A204.1 (cell line): ENCODE measurements at regions not wholly inside any gene's neighbourhood (a gene's known extent, or its start where the extent isn't known, plus 50 kb on each side); places are given as distances from the start of the nearest gene placed in this dataset.

Experiments used
- FAIRE-seq: peaks from 2 replicates; lab custom pipeline; 2012; peaks lifted over from hg19 to GRCh38; lab: Jason Lieb, UNC

- FAIRE-seq: no peak
These were observed 193.2 kb upstream of the KIF2A start for GRCh38 chr5:62112689-62113228.

GRCh38 chr5:62115014-62115413, 191.0 kb upstream of the KIF2A start:
- FAIRE-seq: no peak

- FAIRE-seq: no peak
These were observed 181.7 kb upstream of the KIF2A start for GRCh38 chr5:62124266-62124665.

GRCh38 chr5:62126090-62126489, 179.9 kb upstream of the KIF2A start:
- FAIRE-seq: no peak

GRCh38 chr5:62127098-62127736, 178.8 kb upstream of the KIF2A start:
- FAIRE-seq: no peak

- FAIRE-seq: no peak
These were observed 175.9 kb upstream of the KIF2A start for GRCh38 chr5:62130107-62130506.

GRCh38 chr5:62132276-62132675, 173.7 kb upstream of the KIF2A start:
- no peak for FAIRE-seq

- no peak for FAIRE-seq
These were observed 172.6 kb upstream of the KIF2A start for GRCh38 chr5:62133426-62133825.

GRCh38 chr5:62134811-62135210, 171.2 kb upstream of the KIF2A start:
- FAIRE-seq: no peak

GRCh38 chr5:62137628-62138027, 168.4 kb upstream of the KIF2A start:
- no peak for FAIRE-seq

- FAIRE-seq: no peak
These were observed 167.4 kb upstream of the KIF2A start for GRCh38 chr5:62138607-62139006.

- no peak for FAIRE-seq
These were observed 166.3 kb upstream of the KIF2A start for GRCh38 chr5:62139741-62140140.

GRCh38 chr5:62142351-62142750, 163.7 kb upstream of the KIF2A start:
- no peak for FAIRE-seq

- FAIRE-seq: peak; percentile 93
These were observed 162.5 kb upstream of the KIF2A start for GRCh38 chr5:62143268-62144229.

- no peak for FAIRE-seq
These were observed 161.5 kb upstream of the KIF2A start for GRCh38 chr5:62144401-62145022.

- no peak for FAIRE-seq
These were observed 156.1 kb upstream of the KIF2A start for GRCh38 chr5:62149879-62150278.

GRCh38 chr5:62152394-62153087, 153.5 kb upstream of the KIF2A start:
- no peak for FAIRE-seq

GRCh38 chr5:62154758-62155157, 151.2 kb upstream of the KIF2A start:
- FAIRE-seq: no peak

- no peak for FAIRE-seq
These were observed 150.0 kb upstream of the KIF2A start for GRCh38 chr5:62155988-62156387.

GRCh38 chr5:62167561-62168057, 138.4 kb upstream of the KIF2A start:
- no peak for FAIRE-seq

GRCh38 chr5:62168506-62169281, 137.3 kb upstream of the KIF2A start:
- no peak for FAIRE-seq
